ENCODE measurements at regions not wholly inside any gene's neighbourhood (a gene's known extent, or its start where the extent isn't known, plus 50 kb on each side); places are given as distances from the start of the nearest gene placed in this dataset.

- no peaks in the 10 kb centered on the region for H3K9me3 ChIP-seq (ENCODE audit: control insufficient read depth, insufficient read depth, low read depth, low read length)
- no peak for DNase-seq (ENCODE audit: low read depth in 2 of 2)
- no peak for TF ChIP-seq EZH2 (IDR thresholded peaks at IDR 0.05; ENCODE audit: low read length, missing control alignments)
- TF ChIP-seq CTCF (conservative IDR thresholded peaks at IDR 0.05 in 1 of 2, IDR thresholded peaks at IDR 0.05 in 1 of 2; ENCODE audit: low read depth in 1 of 2, low read length in 2 of 2): no peak
- no peaks in the 10 kb centered on the region for H3K27me3 ChIP-seq (ENCODE audit: control insufficient read depth, insufficient read depth, low read length)
- H3K36me3 ChIP-seq (ENCODE audit: control insufficient read depth, insufficient read depth, low read length): no peaks in the 10 kb centered on the region
- H3K4me3 ChIP-seq (replicated peaks in 1 of 4; ENCODE audit: control extremely low read depth in 1 of 4, insufficient read depth in 1 of 4, low read depth in 3 of 4, low read length in 4 of 4): no peak overlapping the region
- H2AFZ ChIP-seq (ENCODE audit: low read length): no peak overlapping the region
- no peak overlapping the region for H3K9ac ChIP-seq (ENCODE audit: insufficient read depth, low read length)
- H3K79me2 ChIP-seq (ENCODE audit: control insufficient read depth, insufficient read depth, low read length): no peaks in the 10 kb centered on the region
- H3K4me1 ChIP-seq (ENCODE audit: control insufficient read depth, extremely low read depth, insufficient read depth, low read length): no peaks in the 10 kb centered on the region
- no peak overlapping the region for H3K27ac ChIP-seq (ENCODE audit: insufficient read depth, low read length)
- no peaks in the 10 kb centered on the region for H4K20me1 ChIP-seq (ENCODE audit: control insufficient read depth, extremely low read depth, insufficient read depth, low read length)
- no peak overlapping the region for H3K4me2 ChIP-seq (ENCODE audit: extremely low read depth, insufficient read depth, low read length)
Observed at GRCh38 chr5:174314261-174314660, 268.8 kb downstream of the NSG2 start.

- TF ChIP-seq EZH2 (IDR thresholded peaks at IDR 0.05; ENCODE audit: low read length, missing control alignments): no peak
- TF ChIP-seq CTCF (conservative IDR thresholded peaks at IDR 0.05 in 1 of 2, IDR thresholded peaks at IDR 0.05 in 1 of 2; ENCODE audit: low read depth in 1 of 2, low read length in 2 of 2): no peak
- H4K20me1 ChIP-seq (ENCODE audit: control insufficient read depth, extremely low read depth, insufficient read depth, low read length): no peaks in the 10 kb centered on the region
- no peak for DNase-seq (ENCODE audit: low read depth in 2 of 2)
- no peak overlapping the region for H3K4me3 ChIP-seq (replicated peaks in 1 of 4; ENCODE audit: control extremely low read depth in 1 of 4, insufficient read depth in 1 of 4, low read depth in 3 of 4, low read length in 4 of 4)
- no peak overlapping the region for H3K9ac ChIP-seq (ENCODE audit: insufficient read depth, low read length)
- H3K9me3 ChIP-seq (ENCODE audit: control insufficient read depth, insufficient read depth, low read depth, low read length): no peaks in the 10 kb centered on the region
- no peak overlapping the region for H3K27ac ChIP-seq (ENCODE audit: insufficient read depth, low read length)
- H3K27me3 ChIP-seq (ENCODE audit: control insufficient read depth, insufficient read depth, low read length): no peaks in the 10 kb centered on the region
- H2AFZ ChIP-seq (ENCODE audit: low read length): no peak overlapping the region
- no peaks in the 10 kb centered on the region for H3K79me2 ChIP-seq (ENCODE audit: control insufficient read depth, insufficient read depth, low read length)
- no peaks in the 10 kb centered on the region for H3K4me1 ChIP-seq (ENCODE audit: control insufficient read depth, extremely low read depth, insufficient read depth, low read length)
- H3K4me2 ChIP-seq (ENCODE audit: extremely low read depth, insufficient read depth, low read length): no peak overlapping the region
- H3K36me3 ChIP-seq (ENCODE audit: control insufficient read depth, insufficient read depth, low read length): peaks cover 1% of the 10 kb centered on the region
Observed at GRCh38 chr5:174315471-174315870, 270.0 kb downstream of the NSG2 start.

GRCh38 chr5:174315871-174316270, 270.4 kb downstream of the NSG2 start:
- H4K20me1 ChIP-seq (ENCODE audit: control insufficient read depth, extremely low read depth, insufficient read depth, low read length): no peaks in the 10 kb centered on the region
- no peak overlapping the region for H2AFZ ChIP-seq (ENCODE audit: low read length)
- H3K4me1 ChIP-seq (ENCODE audit: control insufficient read depth, extremely low read depth, insufficient read depth, low read length): no peaks in the 10 kb centered on the region
- H3K79me2 ChIP-seq (ENCODE audit: control insufficient read depth, insufficient read depth, low read length): no peaks in the 10 kb centered on the region
- no peak overlapping the region for H3K9ac ChIP-seq (ENCODE audit: insufficient read depth, low read length)
- no peak overlapping the region for H3K4me2 ChIP-seq (ENCODE audit: extremely low read depth, insufficient read depth, low read length)
- TF ChIP-seq EZH2 (IDR thresholded peaks at IDR 0.05; ENCODE audit: low read length, missing control alignments): no peak
- no peak for TF ChIP-seq CTCF (conservative IDR thresholded peaks at IDR 0.05 in 1 of 2, IDR thresholded peaks at IDR 0.05 in 1 of 2; ENCODE audit: low read depth in 1 of 2, low read length in 2 of 2)
- H3K27ac ChIP-seq (ENCODE audit: insufficient read depth, low read length): no peak overlapping the region
- H3K4me3 ChIP-seq (replicated peaks in 1 of 4; ENCODE audit: control extremely low read depth in 1 of 4, insufficient read depth in 1 of 4, low read depth in 3 of 4, low read length in 4 of 4): no peak overlapping the region
- H3K9me3 ChIP-seq (ENCODE audit: control insufficient read depth, insufficient read depth, low read depth, low read length): no peaks in the 10 kb centered on the region
- no peak for DNase-seq (ENCODE audit: low read depth in 2 of 2)
- no peaks in the 10 kb centered on the region for H3K27me3 ChIP-seq (ENCODE audit: control insufficient read depth, insufficient read depth, low read length)
- peaks cover 1% of the 10 kb centered on the region for H3K36me3 ChIP-seq (ENCODE audit: control insufficient read depth, insufficient read depth, low read length)
